ENCODE measurements at regions not wholly inside any gene's neighbourhood (a gene's known extent, or its start where the extent isn't known, plus 50 kb on each side); places are given as distances from the start of the nearest gene placed in this dataset.

- Histone ChIP-seq H3K36me3 (ENCODE audit: control insufficient read depth in 2 of 3, insufficient read depth in 3 of 3, low read length in 3 of 3) (no peaks in the 10 kb centered on the region), H3K27me3 (ENCODE audit: control insufficient read depth, insufficient read depth, low read length) (no peaks in the 10 kb centered on the region), H3K4me1 (ENCODE audit: control insufficient read depth in 2 of 3, insufficient read depth in 2 of 3, low read depth in 1 of 3, low read length in 3 of 3) (peaks cover 0 to 2% (median 0%) of the 10 kb centered on the region in 3 donors), H3K9ac (ENCODE audit: low read length in 3 of 3) (no peak overlapping the region), H3K27ac (ENCODE audit: low read depth in 2 of 2, low read length in 2 of 2) (no peak overlapping the region), H3K4me3 (ENCODE audit: low read length in 3 of 3) (no peak overlapping the region), H3K9me3 (ENCODE audit: control insufficient read depth in 2 of 3, insufficient read depth in 1 of 3, low read length in 3 of 3) (peaks cover 0 to 3% (median 0%) of the 10 kb centered on the region in 3 donors)
- DNase-seq = no peak
- intact Hi-C loops (cut with DNase I) = no loop called here
- FAIRE-seq = no peak
- no peak for TF ChIP-seq CTCF (IDR thresholded peaks at IDR 0.05; ENCODE audit: borderline replicate concordance, extremely low read depth, insufficient read depth)
Observed at GRCh38 chr1:213383465-213383864, 332.4 kb downstream of the RPS6KC1 start.

- FAIRE-seq = no peak
- intact Hi-C loops (cut with DNase I) = no loop called here
- Histone ChIP-seq H3K9ac (ENCODE audit: low read length in 3 of 3) (no peak overlapping the region), H3K36me3 (ENCODE audit: control insufficient read depth in 2 of 3, insufficient read depth in 3 of 3, low read length in 3 of 3) (no peaks in the 10 kb centered on the region), H3K27me3 (ENCODE audit: control insufficient read depth, insufficient read depth, low read length) (no peaks in the 10 kb centered on the region), H3K9me3 (ENCODE audit: control insufficient read depth in 2 of 3, insufficient read depth in 1 of 3, low read length in 3 of 3) (peaks cover 0 to 3% (median 0%) of the 10 kb centered on the region in 3 donors), H3K4me3 (ENCODE audit: low read length in 3 of 3) (no peak overlapping the region), H3K4me1 (ENCODE audit: control insufficient read depth in 2 of 3, insufficient read depth in 2 of 3, low read depth in 1 of 3, low read length in 3 of 3) (peaks cover 0 to 2% (median 0%) of the 10 kb centered on the region in 3 donors), H3K27ac (ENCODE audit: low read depth in 2 of 2, low read length in 2 of 2) (no peak overlapping the region)
- no peak for TF ChIP-seq CTCF (IDR thresholded peaks at IDR 0.05; ENCODE audit: borderline replicate concordance, extremely low read depth, insufficient read depth)
- DNase-seq = no peak
Observed at GRCh38 chr1:213385201-213385600, 334.2 kb downstream of the RPS6KC1 start.

- FAIRE-seq = no peak
- no peak for DNase-seq
- no peak overlapping the region for H3K27ac ChIP-seq (ENCODE audit: low read depth in 2 of 2, low read length in 2 of 2)
- no peaks in the 10 kb centered on the region for H3K36me3 ChIP-seq (ENCODE audit: control insufficient read depth in 2 of 3, insufficient read depth in 3 of 3, low read length in 3 of 3)
- peaks cover 0 to 2% (median 0%) of the 10 kb centered on the region in 3 donors for H3K4me1 ChIP-seq (ENCODE audit: control insufficient read depth in 2 of 3, insufficient read depth in 2 of 3, low read depth in 1 of 3, low read length in 3 of 3)
- intact Hi-C loops (cut with DNase I) = no loop called here
- peaks cover 0 to 3% (median 0%) of the 10 kb centered on the region in 3 donors for H3K9me3 ChIP-seq (ENCODE audit: control insufficient read depth in 2 of 3, insufficient read depth in 1 of 3, low read length in 3 of 3)
- H3K9ac ChIP-seq (ENCODE audit: low read length in 3 of 3) = no peak overlapping the region
- no peak overlapping the region for H3K4me3 ChIP-seq (ENCODE audit: low read length in 3 of 3)
- TF ChIP-seq CTCF (IDR thresholded peaks at IDR 0.05; ENCODE audit: borderline replicate concordance, extremely low read depth, insufficient read depth) = no peak
- no peaks in the 10 kb centered on the region for H3K27me3 ChIP-seq (ENCODE audit: control insufficient read depth, insufficient read depth, low read length)
Observed at GRCh38 chr1:213385806-213386324, 334.8 kb downstream of the RPS6KC1 start.

Measured in kidney (tissue), 13 donors.